Pancreas (tissue), 10 donors: ENCODE measurements at regions not wholly inside any gene's neighbourhood (a gene's known extent, or its start where the extent isn't known, plus 50 kb on each side); places are given as distances from the start of the nearest gene placed in this dataset.

Experiments used
- ATAC-seq, 4 donors: fragments of 200-7000 bp; cut with Tn5 transposase; one replicate each; pipeline versions ENCODE4 v1.8.0 to v1.9.1; 2020; ENCODE audit warnings: mild to moderate bottlenecking in 4 of 4, moderate library complexity in 4 of 4
- DNase-seq, 6 donors: peaks; one replicate each; pipeline ENCODE4 v3.0.0-alpha.2; 2020
- FAIRE-seq: peaks from 2 replicates; lab custom pipeline; 2012; peaks lifted over from hg19 to GRCh38; lab: Jason Lieb, UNC
- H3K27ac ChIP-seq, 4 donors: fragments of 200-600 bp; sonication (generic); 1 replicate in 3 of 4; 2 replicates in 1 of 4; pipeline versions ENCODE4 v1.5.0 to v1.8.0; 2020
- H3K27me3 ChIP-seq, 4 donors: fragments of 200-600 bp; one replicate each; pipeline ENCODE4 v1.8.0; 2021
- H3K36me3 ChIP-seq, 3 donors: fragments of 200-600 bp; sonication (generic) in 1 of 3; one replicate each; pipeline versions ENCODE4 v1.5.0 to v1.8.0; 2020 to 2021
- H3K4me1 ChIP-seq, 3 donors: fragments of 200-600 bp; one replicate each; pipeline ENCODE4 v1.8.0; 2021
- H3K4me3 ChIP-seq, 4 donors: fragments of 200-600 bp; sonication (generic) in 2 of 4; one replicate each; pipeline versions ENCODE4 v1.5.0 to v1.8.0; 2020 to 2021
- H3K9me3 ChIP-seq, 4 donors: fragments of 200-600 bp; one replicate each; pipeline ENCODE4 v1.8.0; 2021
- WGBS, 2 donors: extraction: QIAGEN DNeasy Blood & Tissue Kit; methylation state at CpG; one replicate each; pipeline ENCODE4 v1.1.7; 2013; 5-methylcytosine and 5-hydroxymethylcytosine counted together
- intact Hi-C, 3 donors: fragments of 100-400 bp; cut with DNase I; formaldehyde crosslinking; loops; one replicate each; pipeline versions ENCODE4 v1.11.1 to v1.14.2; 2022
- TF ChIP-seq, protein P1 (sequence below), 4 donors: fragments of 200-600 bp; sonication (generic) in 3 of 4; IDR thresholded peaks; one replicate each; pipeline versions ENCODE4 v1.5.0 to v1.8.0; 2021; ENCODE audit warnings: antibody characterized with exemption in 4 of 4
- donor health status: healthy with polysubstance abuse.
- donor health status: DM: no; HTN: no; CAD: no; lungs with moderate emphysema.
- donor health status: DM: no; HTN: no; CAD: no.
- donor health status: control.
- donor health status: control.
- donor health status: Bipolar disorder and iron deficiency.
- donor health status: DM: yes; HTN: yes; CAD: no.
- donor health status: DM: no; HTN: no; CAD: no.
- donor health status: DM: no; HTN: no; CAD: no.
- donor health status: DM: yes; HTN: yes; CAD: no.

DNA sequence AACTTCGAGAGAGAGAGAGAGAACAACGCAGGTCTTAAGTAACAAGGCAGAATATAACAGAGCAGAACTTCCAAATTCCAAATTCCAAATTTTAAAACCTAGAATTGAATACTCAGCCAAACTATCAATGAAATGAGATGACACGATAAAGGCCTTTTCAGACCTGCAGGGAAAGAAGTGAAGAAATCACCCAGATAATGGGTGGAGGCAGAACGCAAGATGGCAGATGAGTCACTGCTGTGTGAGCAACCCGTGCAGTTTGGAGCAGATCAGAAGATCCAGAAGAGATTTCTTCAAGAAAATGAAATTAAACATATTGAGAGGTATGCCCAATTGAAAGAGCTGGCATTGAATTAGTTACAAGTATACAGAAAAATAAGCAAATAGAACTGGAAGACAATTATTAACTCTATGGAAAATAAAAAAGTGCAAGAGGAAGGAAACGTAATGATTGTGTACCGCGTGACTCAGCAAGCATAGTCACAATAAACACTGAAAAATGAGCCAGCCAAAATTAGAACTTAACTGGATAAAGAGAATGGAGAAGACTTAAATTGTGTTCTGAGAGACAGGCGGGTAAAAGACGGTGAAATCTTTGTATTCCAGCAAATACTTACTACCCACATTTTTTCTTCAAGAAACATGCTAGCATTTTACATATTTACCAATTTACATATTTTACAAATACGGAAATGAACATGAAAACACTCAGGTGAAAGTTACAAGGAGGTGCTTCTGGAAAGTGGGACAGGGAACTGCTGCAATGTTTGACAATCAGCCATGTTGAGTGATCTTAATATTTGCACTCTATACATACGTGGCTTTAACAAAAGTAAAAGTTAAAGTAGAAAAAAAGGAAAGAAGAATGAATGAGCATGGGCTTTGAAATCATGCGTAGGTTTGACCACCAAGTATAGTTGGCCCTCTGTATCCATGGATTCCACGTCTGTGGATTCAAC, 87.9 kb upstream of the CDYL start:
- H3K36me3 ChIP-seq, result no peaks in the 10 kb centered on the region
- H3K27ac ChIP-seq, result no peak overlapping the region
- FAIRE-seq, result no peak
- WGBS, 2 donors, result 56 to 67% methylated on average over 14 of the region's 14 CpGs
- intact Hi-C loops, result no loop called here
- peak in 2 of 4 donors; percentile 36 to 66 for ATAC-seq
- no peaks in the 10 kb centered on the region for H3K4me1 ChIP-seq
- TF ChIP-seq, protein P1, sequence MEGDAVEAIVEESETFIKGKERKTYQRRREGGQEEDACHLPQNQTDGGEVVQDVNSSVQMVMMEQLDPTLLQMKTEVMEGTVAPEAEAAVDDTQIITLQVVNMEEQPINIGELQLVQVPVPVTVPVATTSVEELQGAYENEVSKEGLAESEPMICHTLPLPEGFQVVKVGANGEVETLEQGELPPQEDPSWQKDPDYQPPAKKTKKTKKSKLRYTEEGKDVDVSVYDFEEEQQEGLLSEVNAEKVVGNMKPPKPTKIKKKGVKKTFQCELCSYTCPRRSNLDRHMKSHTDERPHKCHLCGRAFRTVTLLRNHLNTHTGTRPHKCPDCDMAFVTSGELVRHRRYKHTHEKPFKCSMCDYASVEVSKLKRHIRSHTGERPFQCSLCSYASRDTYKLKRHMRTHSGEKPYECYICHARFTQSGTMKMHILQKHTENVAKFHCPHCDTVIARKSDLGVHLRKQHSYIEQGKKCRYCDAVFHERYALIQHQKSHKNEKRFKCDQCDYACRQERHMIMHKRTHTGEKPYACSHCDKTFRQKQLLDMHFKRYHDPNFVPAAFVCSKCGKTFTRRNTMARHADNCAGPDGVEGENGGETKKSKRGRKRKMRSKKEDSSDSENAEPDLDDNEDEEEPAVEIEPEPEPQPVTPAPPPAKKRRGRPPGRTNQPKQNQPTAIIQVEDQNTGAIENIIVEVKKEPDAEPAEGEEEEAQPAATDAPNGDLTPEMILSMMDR (IDR thresholded peaks at IDR 0.05), result no peak
- no peaks in the 10 kb centered on the region for H3K9me3 ChIP-seq
- DNase-seq, result no peak
- H3K27me3 ChIP-seq, result no peaks in the 10 kb centered on the region
- no peak overlapping the region for H3K4me3 ChIP-seq

DNA sequence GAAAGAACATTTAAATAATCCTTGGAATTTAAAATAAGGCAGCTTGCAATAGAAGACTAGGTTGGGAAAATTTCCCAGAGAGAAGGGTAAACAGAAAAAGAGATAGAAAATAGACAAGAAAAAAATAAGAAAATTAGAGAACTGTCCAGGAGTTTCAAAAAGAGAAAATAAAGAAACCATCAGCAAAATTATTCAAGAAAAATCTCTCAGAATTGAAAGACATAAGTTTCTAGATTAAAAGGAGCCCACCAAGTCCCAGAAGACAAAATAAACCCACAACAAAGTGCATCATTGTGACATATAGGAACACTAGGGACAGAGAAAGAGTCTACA, 88.6 kb upstream of the CDYL start:
- intact Hi-C loops, result no loop called here
- H3K36me3 ChIP-seq, result no peaks in the 10 kb centered on the region
- FAIRE-seq, result no peak
- H3K27ac ChIP-seq, result no peak overlapping the region
- H3K4me3 ChIP-seq, result no peak overlapping the region
- H3K4me1 ChIP-seq, result no peaks in the 10 kb centered on the region
- no peaks in the 10 kb centered on the region for H3K9me3 ChIP-seq
- TF ChIP-seq, protein P1 (IDR thresholded peaks at IDR 0.05), result no peak
- H3K27me3 ChIP-seq, result no peaks in the 10 kb centered on the region
- ATAC-seq, result no peak
- DNase-seq, result no peak

DNA sequence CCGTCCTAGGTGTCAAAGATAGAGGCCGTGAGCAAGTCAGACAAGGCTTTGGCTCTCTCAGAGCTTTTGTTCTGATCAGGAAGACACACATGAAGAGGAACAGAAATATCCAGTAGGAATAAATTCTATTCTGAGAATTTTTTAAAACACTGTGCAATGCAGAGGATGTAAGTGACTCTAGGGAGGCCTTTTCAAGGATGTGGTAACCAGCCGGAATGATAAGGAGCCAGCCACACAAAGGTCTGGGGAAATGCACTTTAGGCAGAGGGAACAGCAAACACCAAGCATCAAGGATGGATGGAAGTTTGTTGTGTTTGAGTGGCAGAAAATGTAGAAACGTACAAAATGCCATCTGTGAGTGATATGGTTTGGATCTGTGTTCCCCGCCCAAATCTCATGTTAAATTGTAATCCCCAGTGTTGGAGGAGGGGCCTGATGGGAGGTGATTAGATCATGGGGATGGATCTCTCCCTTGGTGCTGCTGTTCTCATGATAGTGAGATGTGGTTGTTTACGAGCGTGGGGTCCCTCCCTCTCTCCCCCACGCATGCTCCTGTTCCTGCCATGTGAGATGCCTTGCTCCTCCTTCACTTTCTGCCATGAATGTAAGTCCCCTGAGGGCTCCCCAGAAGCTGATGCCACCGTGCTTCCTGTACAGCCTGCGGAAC, 93.6 kb upstream of the CDYL start:
- intact Hi-C loops, result no loop called here
- no peaks in the 10 kb centered on the region for H3K9me3 ChIP-seq
- DNase-seq (no peak), FAIRE-seq (no peak), ATAC-seq (no peak)
- H3K4me1 ChIP-seq, result no peaks in the 10 kb centered on the region
- H3K27me3 ChIP-seq, result no peaks in the 10 kb centered on the region
- no peak overlapping the region for H3K27ac ChIP-seq
- H3K4me3 ChIP-seq, result no peak overlapping the region
- TF ChIP-seq, protein P1 (IDR thresholded peaks at IDR 0.05), result no peak
- H3K36me3 ChIP-seq, result no peaks in the 10 kb centered on the region
- 65 to 69% methylated on average over 10 of the region's 10 CpGs for WGBS, 2 donors

DNA sequence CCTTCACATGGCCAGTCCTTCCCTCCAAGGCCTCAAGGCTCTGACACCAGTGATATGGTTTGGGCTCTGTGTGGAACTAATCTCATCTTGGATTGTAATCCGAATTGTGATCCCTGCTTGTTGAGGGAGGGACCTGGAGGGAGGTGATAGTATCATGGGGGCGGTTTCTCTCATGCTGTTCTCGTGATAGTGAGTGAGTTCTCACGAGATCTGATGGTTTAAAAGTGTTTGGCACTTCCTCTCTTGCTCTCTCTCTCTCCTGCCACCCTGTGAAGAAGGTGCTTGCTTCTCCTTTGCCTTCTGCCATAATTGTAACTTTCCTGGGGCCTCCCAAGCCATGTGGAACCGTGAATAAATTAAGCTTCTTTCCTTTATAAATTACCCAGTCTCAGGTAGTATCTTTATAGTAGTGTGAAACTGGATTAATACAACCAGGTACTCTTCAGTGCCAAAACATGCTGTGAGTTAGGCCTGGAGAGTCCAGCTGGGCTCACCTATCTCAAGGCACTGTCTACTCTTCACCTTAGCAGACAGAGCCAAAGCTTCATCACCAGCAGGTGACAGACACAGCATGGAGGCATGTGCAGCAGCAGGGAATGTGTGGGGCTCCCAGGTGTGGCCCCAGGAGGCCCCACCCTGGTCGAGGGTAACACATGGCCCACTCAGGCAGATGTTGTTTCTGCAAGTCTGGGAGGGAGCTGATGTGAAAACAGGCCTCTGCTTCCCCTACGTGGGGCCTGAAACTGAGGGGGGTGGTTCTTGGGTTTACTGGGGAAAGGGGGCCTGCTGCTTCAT, 97.5 kb upstream of the CDYL start:
- H3K4me3 ChIP-seq, result no peak overlapping the region
- H3K27ac ChIP-seq, result no peak overlapping the region
- no peaks in the 10 kb centered on the region for H3K36me3 ChIP-seq
- 66% methylated on average over 7 of the region's 7 CpGs for WGBS, 2 donors
- ATAC-seq (no peak), DNase-seq (no peak), FAIRE-seq (no peak)
- intact Hi-C loops, result no loop called here
- no peaks in the 10 kb centered on the region for H3K27me3 ChIP-seq
- TF ChIP-seq, protein P1 (IDR thresholded peaks at IDR 0.05), result no peak
- H3K9me3 ChIP-seq, result no peaks in the 10 kb centered on the region
- no peaks in the 10 kb centered on the region for H3K4me1 ChIP-seq
